ENCODE measurements at regions not wholly inside any gene's neighbourhood (a gene's known extent, or its start where the extent isn't known, plus 50 kb on each side); places are given as distances from the start of the nearest gene placed in this dataset.
"Not testable (repeated sequence)": the region's sequence is repeated elsewhere in the genome, so short reads cannot be mapped to it uniquely, and the experiment has no call there.

GRCh38 chr10:7040681-7041080 lies 370.2 kb downstream of the SFMBT2 start:
- no peak for DNase-seq (ENCODE audit: insufficient read length, low spot score, missing footprints)
- H4K20me1 ChIP-seq (ENCODE audit: insufficient read depth, low read length) = no peaks in the 10 kb centered on the region
- no peaks in the 10 kb centered on the region for H3K27me3 ChIP-seq (ENCODE audit: insufficient read depth, low read length)
- no peak overlapping the region for H3K4me2 ChIP-seq (ENCODE audit: insufficient read depth, low read length)
- H3K4me3 ChIP-seq (ENCODE audit: insufficient read depth, low read length) = no peak overlapping the region
- H3K27ac ChIP-seq (ENCODE audit: low read depth, low read length) = no peak overlapping the region
- H3K79me2 ChIP-seq (ENCODE audit: insufficient read depth, low read length) = no peaks in the 10 kb centered on the region
- H3K9me3 ChIP-seq (ENCODE audit: low read depth, low read length) = peaks cover 2% of the 10 kb centered on the region
- H3K4me1 ChIP-seq (ENCODE audit: insufficient read depth, low read length) = no peaks in the 10 kb centered on the region
- H3K36me3 ChIP-seq (ENCODE audit: insufficient read depth, low read length) = no peaks in the 10 kb centered on the region
- H2AFZ ChIP-seq (ENCODE audit: low read length) = no peak overlapping the region
- TF ChIP-seq CTCF (IDR thresholded peaks at IDR 0.05; ENCODE audit: extremely low read depth, low read depth, low read length) = no peak

- Histone ChIP-seq H2AFZ (ENCODE audit: low read length) (no peak overlapping the region), H3K4me1 (ENCODE audit: insufficient read depth, low read length) (no peaks in the 10 kb centered on the region), H4K20me1 (ENCODE audit: insufficient read depth, low read length) (no peaks in the 10 kb centered on the region), H3K9me3 (ENCODE audit: low read depth, low read length) (peaks cover 2% of the 10 kb centered on the region), H3K4me2 (ENCODE audit: insufficient read depth, low read length) (no peak overlapping the region), H3K36me3 (ENCODE audit: insufficient read depth, low read length) (no peaks in the 10 kb centered on the region), H3K27ac (ENCODE audit: low read depth, low read length) (no peak overlapping the region), H3K79me2 (ENCODE audit: insufficient read depth, low read length) (no peaks in the 10 kb centered on the region), H3K27me3 (ENCODE audit: insufficient read depth, low read length) (no peaks in the 10 kb centered on the region), H3K4me3 (ENCODE audit: insufficient read depth, low read length) (no peak overlapping the region)
- no peak for DNase-seq (ENCODE audit: insufficient read length, low spot score, missing footprints)
- TF ChIP-seq CTCF (IDR thresholded peaks at IDR 0.05; ENCODE audit: extremely low read depth, low read depth, low read length) = no peak
Measured at GRCh38 chr10:7039859-7040258, 371.0 kb downstream of the SFMBT2 start.

GRCh38 chr10:7038416-7038815 lies 372.4 kb downstream of the SFMBT2 start:
- Histone ChIP-seq H3K4me2 (ENCODE audit: insufficient read depth, low read length) (no peak overlapping the region), H2AFZ (ENCODE audit: low read length) (no peak overlapping the region), H3K4me3 (ENCODE audit: insufficient read depth, low read length) (no peak overlapping the region), H3K79me2 (ENCODE audit: insufficient read depth, low read length) (no peaks in the 10 kb centered on the region), H3K9me3 (ENCODE audit: low read depth, low read length) (peaks cover 2% of the 10 kb centered on the region), H3K27ac (ENCODE audit: low read depth, low read length) (no peak overlapping the region), H4K20me1 (ENCODE audit: insufficient read depth, low read length) (no peaks in the 10 kb centered on the region), H3K36me3 (ENCODE audit: insufficient read depth, low read length) (no peaks in the 10 kb centered on the region), H3K27me3 (ENCODE audit: insufficient read depth, low read length) (no peaks in the 10 kb centered on the region), H3K4me1 (ENCODE audit: insufficient read depth, low read length) (no peaks in the 10 kb centered on the region)
- no peak for DNase-seq (ENCODE audit: insufficient read length, low spot score, missing footprints)
- no peak for TF ChIP-seq CTCF (IDR thresholded peaks at IDR 0.05; ENCODE audit: extremely low read depth, low read depth, low read length)

GRCh38 chr10:7037434-7037833 lies 373.4 kb downstream of the SFMBT2 start:
- H2AFZ ChIP-seq (ENCODE audit: low read length); H3K4me1 ChIP-seq (ENCODE audit: insufficient read depth, low read length); H3K4me2 ChIP-seq (ENCODE audit: insufficient read depth, low read length); H3K9me3 ChIP-seq (ENCODE audit: low read depth, low read length); H3K79me2 ChIP-seq (ENCODE audit: insufficient read depth, low read length); DNase-seq (ENCODE audit: insufficient read length, low spot score, missing footprints); H3K27me3 ChIP-seq (ENCODE audit: insufficient read depth, low read length); H3K4me3 ChIP-seq (ENCODE audit: insufficient read depth, low read length); H3K27ac ChIP-seq (ENCODE audit: low read depth, low read length); H3K36me3 ChIP-seq (ENCODE audit: insufficient read depth, low read length); H4K20me1 ChIP-seq (ENCODE audit: insufficient read depth, low read length): not testable (repeated sequence)

- Histone ChIP-seq H3K27ac (ENCODE audit: low read depth, low read length) (no peak overlapping the region), H3K4me2 (ENCODE audit: insufficient read depth, low read length) (no peak overlapping the region), H4K20me1 (ENCODE audit: insufficient read depth, low read length) (no peaks in the 10 kb centered on the region), H3K9me3 (ENCODE audit: low read depth, low read length) (peaks cover 2% of the 10 kb centered on the region), H2AFZ (ENCODE audit: low read length) (no peak overlapping the region), H3K36me3 (ENCODE audit: insufficient read depth, low read length) (no peaks in the 10 kb centered on the region), H3K79me2 (ENCODE audit: insufficient read depth, low read length) (no peaks in the 10 kb centered on the region), H3K4me1 (ENCODE audit: insufficient read depth, low read length) (no peaks in the 10 kb centered on the region), H3K27me3 (ENCODE audit: insufficient read depth, low read length) (no peaks in the 10 kb centered on the region), H3K4me3 (ENCODE audit: insufficient read depth, low read length) (no peak overlapping the region)
- no peak for TF ChIP-seq CTCF (IDR thresholded peaks at IDR 0.05; ENCODE audit: extremely low read depth, low read depth, low read length)
- DNase-seq (ENCODE audit: insufficient read length, low spot score, missing footprints) = no peak
Measured at GRCh38 chr10:7036951-7037350, 373.9 kb downstream of the SFMBT2 start.

Measured in osteoblast (primary cell).